GM23248 (cell line): ENCODE measurements at regions not wholly inside any gene's neighbourhood (a gene's known extent, or its start where the extent isn't known, plus 50 kb on each side); places are given as distances from the start of the nearest gene placed in this dataset.

ENCODE experiments used
- EZH2 ChIP-seq: fragments of 200-600 bp; sonication (generic); IDR thresholded peaks from 2 replicates; pipeline ENCODE4 v1.6.1; 2018; ENCODE audit warnings: antibody characterized with exemption, mild to moderate bottlenecking; ENCODE audit not compliant: insufficient read depth, poor library complexity, severe bottlenecking
- EZH2phosphoT487 ChIP-seq: fragments of 200-600 bp; sonication (generic); IDR thresholded peaks from 2 replicates; pipeline ENCODE4 v1.6.1; 2018; ENCODE audit warnings: antibody characterized with exemption, moderate library complexity, mild to moderate bottlenecking, low read depth; ENCODE audit not compliant: insufficient read depth

GRCh38 chr10:121294630-121295029 is 303.6 kb downstream of the FGFR2 start:
- TF ChIP-seq EZH2phosphoT487 (no peak), EZH2 (no peak)
